Adrenal gland (tissue), 9 donors: ENCODE measurements at regions not wholly inside any gene's neighbourhood (a gene's known extent, or its start where the extent isn't known, plus 50 kb on each side); places are given as distances from the start of the nearest gene placed in this dataset.
"Not testable (repeated sequence)": the region's sequence is repeated elsewhere in the genome, so short reads cannot be mapped to it uniquely, and the experiment has no call there.

ENCODE experiments used
- DNase-seq, 7 donors: peaks; one replicate each; pipeline ENCODE4 v3.0.0-alpha.2; 2019 to 2020
- H3K27ac ChIP-seq, 5 donors: fragments of 200-600 bp; sonication (generic) in 4 of 5; 1 replicate in 3 of 5; 2 replicates in 2 of 5; pipeline versions ENCODE4 v1.5.1 to v1.8.0; 2016 to 2020; ENCODE audit warnings: mild to moderate bottlenecking in 1 of 5
- H3K27me3 ChIP-seq: fragments of 200-600 bp; 2 replicates; pipeline ENCODE4 v1.8.0; 2021
- H3K36me3 ChIP-seq, 2 donors: fragments of 200-600 bp; replicated peaks in 1 of 2; 1 replicate in 1 of 2; 2 replicates in 1 of 2; pipeline versions ENCODE4 v1.5.1 to v1.8.0; 2018 to 2022
- H3K4me1 ChIP-seq, 2 donors: fragments of 200-600 bp; replicated peaks in 1 of 2; 1 replicate in 1 of 2; 2 replicates in 1 of 2; pipeline versions ENCODE4 v1.5.1 to v1.8.0; 2018 to 2021
- H3K4me3 ChIP-seq, 4 donors: fragments of 200-600 bp; sonication (generic) in 3 of 4; one replicate each; pipeline ENCODE4 v1.5.1; 2016 to 2018
- H3K9me3 ChIP-seq, 3 donors: fragments of 200-600 bp; sonication (generic) in 1 of 3; replicated peaks in 1 of 3; 1 replicate in 2 of 3; 2 replicates in 1 of 3; pipeline versions ENCODE4 v1.5.1 to v1.8.0; 2016 to 2021
- CTCF ChIP-seq, 6 experiments: fragments of 450-650 bp in 4 of 6; fragments of 200-600 bp in 2 of 6; sonication (generic) in 1 of 6; IDR thresholded peaks; 1 replicate in 5 of 6; 2 replicates in 1 of 6; pipeline versions ENCODE4 v1.5.1 to v1.8.0; 2016 to 2021; ENCODE audit warnings: antibody characterized with exemption in 6 of 6, mild to moderate bottlenecking in 2 of 6, moderate library complexity in 1 of 6
- POLR2A ChIP-seq, 2 donors: fragments of 450-650 bp; IDR thresholded peaks; one replicate each; pipeline ENCODE4 v1.6.1; 2017; ENCODE audit warnings: antibody characterized with exemption in 2 of 2, mild to moderate bottlenecking in 2 of 2, moderate library complexity in 1 of 2
- WGBS, 4 donors: extraction: QIAGEN DNeasy Blood & Tissue Kit in 2 of 4; methylation state at CpG; one replicate each; pipeline versions ENCODE4 v1.1.5 to v1.1.7; 2013 to 2017; 5-methylcytosine and 5-hydroxymethylcytosine counted together
- intact Hi-C, 2 donors: fragments of 100-400 bp; cut with DNase I; formaldehyde crosslinking; loops; one replicate each; pipeline versions ENCODE4 v1.14.1 to v1.15.0; 2022 to 2023
- donor health status: healthy with polysubstance abuse.
- donor health status: Bipolar disorder and iron deficiency.
- donor health status: DM: yes; HTN: yes; CAD: no.
- donor health status: DM: no; HTN: no; CAD: no.
- donor health status: DM: no; HTN: no; CAD: no.

GRCh38 chr1:207261971-207262370, 59.5 kb upstream of the CD55 start:
- TF ChIP-seq CTCF (IDR thresholded peaks at IDR 0.05) (no peak), POLR2A (IDR thresholded peaks at IDR 0.05) (no peak)
- Histone ChIP-seq H3K27ac (no peak overlapping the region), H3K9me3 (no peaks in the 10 kb centered on the region), H3K4me3 (no peak overlapping the region), H3K36me3 (no peaks in the 10 kb centered on the region), H3K4me1 (no peaks in the 10 kb centered on the region), H3K27me3 (no peaks in the 10 kb centered on the region)
- intact Hi-C loops: no loop called here
- no peak for DNase-seq

- WGBS, 4 donors: 93 to 99% (median 95%) methylated on average over 3 of the region's 3 CpGs
- H3K27ac ChIP-seq, H3K27me3 ChIP-seq: not testable (repeated sequence)
These were observed 58.6 kb upstream of the CD55 start for GRCh38 chr1:207262891-207263290.

GRCh38 chr1:207264663-207265252, 56.7 kb upstream of the CD55 start:
- no peak for DNase-seq
- no peaks in the 10 kb centered on the region for H3K27me3 ChIP-seq
- WGBS, 4 donors: 35 to 59% (median 56%) methylated on average over 3 of the region's 3 CpGs
- no peaks in the 10 kb centered on the region for H3K4me1 ChIP-seq
- H3K9me3 ChIP-seq: no peaks in the 10 kb centered on the region
- intact Hi-C loops: no loop called here
- H3K27ac ChIP-seq: no peak overlapping the region
- no peak overlapping the region for H3K4me3 ChIP-seq
- no peaks in the 10 kb centered on the region for H3K36me3 ChIP-seq
- TF ChIP-seq POLR2A (IDR thresholded peaks at IDR 0.05) (no peak), CTCF (IDR thresholded peaks at IDR 0.05) (no peak)

More at GRCh38 chr1:207262891-207263290, 58.6 kb upstream of the CD55 start:
- H3K4me1 ChIP-seq, intact Hi-C loops, DNase-seq, H3K9me3 ChIP-seq, H3K36me3 ChIP-seq, H3K4me3 ChIP-seq: not testable (repeated sequence)

- WGBS, 4 donors: 77 to 93% (median 87%) methylated on average over 1 of the region's 1 CpG
- H3K4me1 ChIP-seq: no peaks in the 10 kb centered on the region
- no peak overlapping the region for H3K27ac ChIP-seq
- TF ChIP-seq POLR2A (IDR thresholded peaks at IDR 0.05): no peak
- no peak for TF ChIP-seq CTCF (IDR thresholded peaks at IDR 0.05)
- no peak overlapping the region for H3K4me3 ChIP-seq
- H3K9me3 ChIP-seq: no peaks in the 10 kb centered on the region
- no peak for DNase-seq
- intact Hi-C loops: no loop called here
- H3K36me3 ChIP-seq: no peaks in the 10 kb centered on the region
- no peaks in the 10 kb centered on the region for H3K27me3 ChIP-seq
These were observed 53.1 kb upstream of the CD55 start for GRCh38 chr1:207268337-207268736.

- TF ChIP-seq CTCF (IDR thresholded peaks at IDR 0.05) (no peak), POLR2A (IDR thresholded peaks at IDR 0.05) (no peak)
- Histone ChIP-seq H3K4me1 (no peaks in the 10 kb centered on the region), H3K27me3 (no peaks in the 10 kb centered on the region), H3K9me3 (no peaks in the 10 kb centered on the region), H3K4me3 (no peak overlapping the region), H3K27ac (no peak overlapping the region), H3K36me3 (no peaks in the 10 kb centered on the region)
- 81 to 90% (median 86%) methylated on average over 5 of the region's 5 CpGs for WGBS, 4 donors
- intact Hi-C loops: no loop called here
- no peak for DNase-seq
These were observed 52.5 kb upstream of the CD55 start for GRCh38 chr1:207268753-207269511.
